A673 (cell line): ENCODE measurements at regions not wholly inside any gene's neighbourhood (a gene's known extent, or its start where the extent isn't known, plus 50 kb on each side); places are given as distances from the start of the nearest gene placed in this dataset.

ENCODE experiments used
- CTCF ChIP-seq: fragments of 300-800, 200-600 bp; sonication (generic); conservative IDR thresholded peaks from 2 replicates; pipeline ENCODE4 v1.5.1; 2017; ENCODE audit warnings: low read depth, mild to moderate bottlenecking, antibody characterized with exemption, low read length, moderate library complexity, mixed read lengths
- EZH2 ChIP-seq: fragments of 200-600 bp; sonication (generic); IDR thresholded peaks from 2 replicates; pipeline ENCODE4 v1.6.1; 2017; ENCODE audit warnings: borderline replicate concordance, low read depth, mild to moderate bottlenecking, mixed read lengths, antibody characterized with exemption, low read length; ENCODE audit not compliant: poor library complexity, severe bottlenecking

DNA sequence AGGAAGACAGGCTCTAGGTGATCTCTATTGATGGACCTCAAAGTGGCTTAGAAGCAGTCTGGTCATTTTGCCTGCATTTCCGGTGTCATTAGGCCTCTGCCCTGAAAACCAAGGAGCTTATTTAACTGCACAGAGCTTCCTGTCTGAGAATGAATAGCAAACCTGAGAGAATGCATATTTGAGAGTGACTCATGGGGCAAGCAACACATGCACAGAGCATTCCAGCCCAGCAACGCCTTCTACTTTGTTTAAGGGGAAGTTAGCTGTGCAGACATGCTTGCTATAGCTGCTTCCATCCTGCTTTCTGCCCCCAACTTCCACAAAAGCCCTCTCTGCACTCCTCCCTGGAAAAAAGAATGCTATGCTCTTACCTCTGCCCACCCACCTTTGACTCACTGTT lies 232.8 kb downstream of the GRB14 start:
- TF ChIP-seq CTCF, result no peak
- no peak for TF ChIP-seq EZH2
